ENCODE measurements at regions not wholly inside any gene's neighbourhood (a gene's known extent, or its start where the extent isn't known, plus 50 kb on each side); places are given as distances from the start of the nearest gene placed in this dataset.
"Not testable (repeated sequence)": the region's sequence is repeated elsewhere in the genome, so short reads cannot be mapped to it uniquely, and the experiment has no call there.

GRCh38 chr6:27532820-27533538, 60.1 kb upstream of the ZNF184 start:
- no peak for DNase-seq

DNA sequence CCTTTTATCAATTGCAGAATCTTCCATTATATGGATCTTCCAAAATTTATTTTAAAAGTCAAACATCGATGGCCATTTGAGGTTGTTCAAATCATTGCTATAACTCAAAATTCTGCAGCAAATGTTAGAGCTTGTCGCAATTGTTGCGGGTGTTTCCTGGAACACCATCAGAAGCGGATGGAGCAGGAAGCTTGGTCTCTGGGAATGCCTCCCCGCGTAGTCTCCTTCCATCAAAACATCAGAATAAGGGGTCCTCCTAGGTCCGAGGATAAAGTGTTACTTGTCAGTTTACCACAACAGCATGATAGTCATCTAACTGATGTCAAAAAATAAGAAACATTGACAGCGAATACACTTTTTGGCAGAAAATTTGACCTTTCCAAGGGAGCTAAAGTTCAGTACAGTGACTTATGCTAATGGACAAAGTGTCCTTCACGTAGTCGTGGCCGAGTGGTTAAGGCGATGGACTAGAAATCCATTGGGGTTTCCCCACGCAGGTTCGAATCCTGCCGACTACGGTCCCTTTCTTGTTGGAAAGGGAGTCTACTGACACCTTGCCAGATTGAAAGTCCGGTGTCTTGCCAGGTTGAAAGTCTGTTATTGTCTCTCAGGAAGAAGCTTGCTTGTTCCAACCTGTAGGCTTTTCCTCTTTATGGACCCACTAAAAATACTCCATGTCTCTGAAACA, 59.0 kb upstream of the ZNF184 start:
- DNase-seq, result no peak

- not testable (repeated sequence) for DNase-seq
Measured at GRCh38 chr6:27529796-27530195, 56.9 kb upstream of the ZNF184 start.

GRCh38 chr6:27528714-27529113, 55.8 kb upstream of the ZNF184 start:
- DNase-seq, result no peak

Data from NCI-H2029 treated with DMSO at 0.1 percent for 48 hours (cell line).